HG03354 (cell line): ENCODE measurements at regions not wholly inside any gene's neighbourhood (a gene's known extent, or its start where the extent isn't known, plus 50 kb on each side); places are given as distances from the start of the nearest gene placed in this dataset.

ENCODE experiments used
- ATAC-seq: cut with Tn5 transposase; IDR thresholded peaks from one replicate; pipeline ENCODE4 v1.9.1; 2021; ENCODE audit warnings: mild to moderate bottlenecking; ENCODE audit not compliant: unreplicated experiment, poor library complexity, severe bottlenecking

GRCh38 chr16:73792199-73793020 lies 504.2 kb upstream of the PSMD7 start:
- no peak for ATAC-seq

- no peak for ATAC-seq
These were observed 515.3 kb upstream of the PSMD7 start for GRCh38 chr16:73781297-73781696.

- no peak for ATAC-seq
These were observed 517.7 kb upstream of the PSMD7 start for GRCh38 chr16:73778887-73779286.

- ATAC-seq = no peak
These were observed 520.7 kb upstream of the PSMD7 start for GRCh38 chr16:73775841-73776388.

- ATAC-seq = no peak
These were observed 525.2 kb upstream of the PSMD7 start for GRCh38 chr16:73771196-73772064.

GRCh38 chr16:73768786-73769203 lies 527.8 kb upstream of the PSMD7 start:
- no peak for ATAC-seq

- ATAC-seq = no peak
These were observed 532.3 kb upstream of the PSMD7 start for GRCh38 chr16:73764321-73764720.

GRCh38 chr16:73756289-73757178 lies 540.1 kb upstream of the PSMD7 start:
- no peak for ATAC-seq

GRCh38 chr16:73753931-73754330 lies 542.7 kb upstream of the PSMD7 start:
- no peak for ATAC-seq

GRCh38 chr16:73750639-73751038 lies 546.0 kb upstream of the PSMD7 start:
- no peak for ATAC-seq

- ATAC-seq = no peak
These were observed 549.3 kb upstream of the PSMD7 start for GRCh38 chr16:73747328-73747727.

- no peak for ATAC-seq
These were observed 550.1 kb upstream of the PSMD7 start for GRCh38 chr16:73746554-73746953.

GRCh38 chr16:73743665-73744496 lies 552.7 kb upstream of the PSMD7 start:
- ATAC-seq = no peak

- ATAC-seq = no peak
These were observed 557.4 kb upstream of the PSMD7 start for GRCh38 chr16:73739049-73739769.

- ATAC-seq = no peak
These were observed 558.3 kb upstream of the PSMD7 start for GRCh38 chr16:73738266-73738665.

- ATAC-seq = no peak
These were observed 559.0 kb upstream of the PSMD7 start for GRCh38 chr16:73737637-73738036.

- no peak for ATAC-seq
These were observed 560.7 kb upstream of the PSMD7 start for GRCh38 chr16:73735954-73736353.

- peak; percentile 67 for ATAC-seq
These were observed 561.6 kb upstream of the PSMD7 start for GRCh38 chr16:73735018-73735417.
